GM12878 (cell line): ENCODE measurements at regions not wholly inside any gene's neighbourhood (a gene's known extent, or its start where the extent isn't known, plus 50 kb on each side); places are given as distances from the start of the nearest gene placed in this dataset.

Experiments used
- CHD4 ChIP-seq: fragments of 200-600 bp; sonication (generic); IDR thresholded peaks from 2 replicates; pipeline ENCODE4 v1.6.1; 2016; ENCODE audit warnings: mild to moderate bottlenecking
- CREB1 ChIP-seq: IDR thresholded peaks from 2 replicates; pipeline ENCODE4 v1.6.1; 2012; ENCODE audit warnings: low read depth, mild to moderate bottlenecking, inconsistent platforms
- HDGF ChIP-seq: fragments of 450-650 bp; IDR thresholded peaks from 2 replicates; pipeline ENCODE4 v1.6.1; 2016; ENCODE audit warnings: antibody characterized with exemption
- MTA2 ChIP-seq: fragments of 450-650 bp; IDR thresholded peaks from 2 replicates; pipeline ENCODE4 v1.6.1; 2016; ENCODE audit warnings: low read depth, mild to moderate bottlenecking, moderate library complexity
- MTA3 ChIP-seq: IDR thresholded peaks from 2 replicates; pipeline ENCODE4 v1.6.1; 2012; ENCODE audit warnings: low read length, inconsistent platforms, borderline replicate concordance
- MYC ChIP-seq: IDR thresholded peaks from 2 replicates; pipeline ENCODE4 v1.6.1; 2011; ENCODE audit warnings: mild to moderate bottlenecking, low read length, moderate library complexity, inconsistent platforms; ENCODE audit not compliant: insufficient read depth, insufficient replicate concordance, insufficient read length, severe bottlenecking
- NR2C1 ChIP-seq: fragments of 450-650 bp; IDR thresholded peaks from 2 replicates; pipeline ENCODE4 v1.6.1; 2017; ENCODE audit warnings: antibody characterized with exemption, mild to moderate bottlenecking, moderate library complexity
- SMAD5 ChIP-seq: IDR thresholded peaks from 2 replicates; pipeline ENCODE4 v1.6.1; 2016; ENCODE audit warnings: antibody characterized with exemption, low read depth
- SREBF2 ChIP-seq: IDR thresholded peaks from 2 replicates; pipeline ENCODE4 v1.6.1; 2012; ENCODE audit warnings: mild to moderate bottlenecking, low read length
- TBL1XR1 ChIP-seq: IDR thresholded peaks from 2 replicates; pipeline ENCODE4 v1.6.1; 2012; ENCODE audit warnings: low read depth, low read length, improper control_type of control experiment
- YBX1 ChIP-seq: fragments of 450-650 bp; IDR thresholded peaks from 2 replicates; pipeline ENCODE4 v1.6.1; 2016; ENCODE audit warnings: antibody characterized with exemption
- ZBED1 ChIP-seq: IDR thresholded peaks from 2 replicates; pipeline ENCODE4 v1.6.1; 2016; ENCODE audit warnings: borderline replicate concordance
- ZNF274 ChIP-seq: IDR thresholded peaks from one replicate; pipeline ENCODE4 v1.8.0; 2011; ENCODE audit not compliant: insufficient read length, insufficient read depth
- ZZZ3 ChIP-seq: IDR thresholded peaks from 2 replicates; pipeline ENCODE4 v1.6.1; 2011; ENCODE audit warnings: low read depth; ENCODE audit not compliant: control insufficient read depth, insufficient read length
- TF ChIP-seq, protein P1 (sequence below): fragments of 450-650 bp; IDR thresholded peaks from 2 replicates; pipeline ENCODE4 v1.6.1; 2017; ENCODE audit warnings: mild to moderate bottlenecking
- TF ChIP-seq, protein P2 (sequence below): fragments of 450-650 bp; IDR thresholded peaks from 2 replicates; pipeline ENCODE4 v1.6.1; 2016; ENCODE audit warnings: mild to moderate bottlenecking
- TF ChIP-seq, protein P3 (sequence below): IDR thresholded peaks from 2 replicates; pipeline ENCODE4 v1.6.1; 2011; ENCODE audit warnings: low read depth, mild to moderate bottlenecking, low read length, moderate library complexity, borderline replicate concordance; ENCODE audit errors: extremely low read depth
- TF ChIP-seq, protein P4 (sequence below): IDR thresholded peaks from 2 replicates; pipeline ENCODE4 v1.6.1; 2012; ENCODE audit warnings: low read depth, low read length, improper control_type of control experiment
- TF ChIP-seq, protein P5 (sequence below): fragments of 450-650 bp; IDR thresholded peaks from 2 replicates; pipeline ENCODE4 v1.6.1; 2017; ENCODE audit warnings: antibody characterized with exemption, mild to moderate bottlenecking, moderate library complexity
- TF ChIP-seq, protein P6 (sequence below): fragments of 450-650 bp; IDR thresholded peaks from 2 replicates; pipeline ENCODE4 v1.6.1; 2017; ENCODE audit warnings: borderline replicate concordance

DNA sequence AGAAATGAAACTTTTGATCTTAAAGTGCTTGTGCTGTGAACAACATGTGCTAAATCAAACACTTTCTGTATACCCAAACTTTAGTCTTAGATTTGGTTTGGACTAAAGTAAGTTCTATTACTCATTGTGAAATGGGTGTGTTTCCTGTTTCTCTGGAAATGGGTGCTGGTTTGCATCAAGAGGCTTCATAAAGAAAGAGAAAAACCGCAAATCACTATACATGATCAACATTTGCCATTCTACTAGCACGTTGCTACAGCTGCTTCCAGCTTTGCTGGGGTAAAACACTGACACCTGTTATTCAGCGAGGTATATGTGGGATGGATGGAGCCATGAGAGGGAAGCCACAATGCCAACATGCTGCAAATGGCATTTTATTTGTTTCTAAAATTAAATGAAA, 547.0 kb upstream of the ACVR2A start (continued):
- TF ChIP-seq, protein P1, sequence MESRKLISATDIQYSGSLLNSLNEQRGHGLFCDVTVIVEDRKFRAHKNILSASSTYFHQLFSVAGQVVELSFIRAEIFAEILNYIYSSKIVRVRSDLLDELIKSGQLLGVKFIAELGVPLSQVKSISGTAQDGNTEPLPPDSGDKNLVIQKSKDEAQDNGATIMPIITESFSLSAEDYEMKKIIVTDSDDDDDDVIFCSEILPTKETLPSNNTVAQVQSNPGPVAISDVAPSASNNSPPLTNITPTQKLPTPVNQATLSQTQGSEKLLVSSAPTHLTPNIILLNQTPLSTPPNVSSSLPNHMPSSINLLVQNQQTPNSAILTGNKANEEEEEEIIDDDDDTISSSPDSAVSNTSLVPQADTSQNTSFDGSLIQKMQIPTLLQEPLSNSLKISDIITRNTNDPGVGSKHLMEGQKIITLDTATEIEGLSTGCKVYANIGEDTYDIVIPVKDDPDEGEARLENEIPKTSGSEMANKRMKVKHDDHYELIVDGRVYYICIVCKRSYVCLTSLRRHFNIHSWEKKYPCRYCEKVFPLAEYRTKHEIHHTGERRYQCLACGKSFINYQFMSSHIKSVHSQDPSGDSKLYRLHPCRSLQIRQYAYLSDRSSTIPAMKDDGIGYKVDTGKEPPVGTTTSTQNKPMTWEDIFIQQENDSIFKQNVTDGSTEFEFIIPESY = no peak
- TF ChIP-seq CREB1 = peak; percentile 47; the same call in 1 of the 2 replicates
- TF ChIP-seq, protein P2, sequence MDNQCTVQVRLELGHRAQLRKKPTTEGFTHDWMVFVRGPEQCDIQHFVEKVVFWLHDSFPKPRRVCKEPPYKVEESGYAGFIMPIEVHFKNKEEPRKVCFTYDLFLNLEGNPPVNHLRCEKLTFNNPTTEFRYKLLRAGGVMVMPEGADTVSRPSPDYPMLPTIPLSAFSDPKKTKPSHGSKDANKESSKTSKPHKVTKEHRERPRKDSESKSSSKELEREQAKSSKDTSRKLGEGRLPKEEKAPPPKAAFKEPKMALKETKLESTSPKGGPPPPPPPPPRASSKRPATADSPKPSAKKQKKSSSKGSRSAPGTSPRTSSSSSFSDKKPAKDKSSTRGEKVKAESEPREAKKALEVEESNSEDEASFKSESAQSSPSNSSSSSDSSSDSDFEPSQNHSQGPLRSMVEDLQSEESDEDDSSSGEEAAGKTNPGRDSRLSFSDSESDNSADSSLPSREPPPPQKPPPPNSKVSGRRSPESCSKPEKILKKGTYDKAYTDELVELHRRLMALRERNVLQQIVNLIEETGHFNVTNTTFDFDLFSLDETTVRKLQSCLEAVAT = no peak
- no peak for TF ChIP-seq HDGF
- TF ChIP-seq NR2C1 = no peak
- no peak for TF ChIP-seq MYC
- TF ChIP-seq, protein P3, sequence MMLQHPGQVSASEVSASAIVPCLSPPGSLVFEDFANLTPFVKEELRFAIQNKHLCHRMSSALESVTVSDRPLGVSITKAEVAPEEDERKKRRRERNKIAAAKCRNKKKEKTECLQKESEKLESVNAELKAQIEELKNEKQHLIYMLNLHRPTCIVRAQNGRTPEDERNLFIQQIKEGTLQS = no peak
- TF ChIP-seq MTA2 = no peak
- peak; percentile 80; the same call in 1 of the 2 replicates for TF ChIP-seq ZBED1
- TF ChIP-seq, protein P4, sequence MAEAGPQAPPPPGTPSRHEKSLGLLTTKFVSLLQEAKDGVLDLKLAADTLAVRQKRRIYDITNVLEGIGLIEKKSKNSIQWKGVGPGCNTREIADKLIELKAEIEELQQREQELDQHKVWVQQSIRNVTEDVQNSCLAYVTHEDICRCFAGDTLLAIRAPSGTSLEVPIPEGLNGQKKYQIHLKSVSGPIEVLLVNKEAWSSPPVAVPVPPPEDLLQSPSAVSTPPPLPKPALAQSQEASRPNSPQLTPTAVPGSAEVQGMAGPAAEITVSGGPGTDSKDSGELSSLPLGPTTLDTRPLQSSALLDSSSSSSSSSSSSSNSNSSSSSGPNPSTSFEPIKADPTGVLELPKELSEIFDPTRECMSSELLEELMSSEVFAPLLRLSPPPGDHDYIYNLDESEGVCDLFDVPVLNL = no peak
- TF ChIP-seq SMAD5 = no peak
- TF ChIP-seq CHD4 = no peak
- TF ChIP-seq TBL1XR1 = no peak
- TF ChIP-seq, protein P5, sequence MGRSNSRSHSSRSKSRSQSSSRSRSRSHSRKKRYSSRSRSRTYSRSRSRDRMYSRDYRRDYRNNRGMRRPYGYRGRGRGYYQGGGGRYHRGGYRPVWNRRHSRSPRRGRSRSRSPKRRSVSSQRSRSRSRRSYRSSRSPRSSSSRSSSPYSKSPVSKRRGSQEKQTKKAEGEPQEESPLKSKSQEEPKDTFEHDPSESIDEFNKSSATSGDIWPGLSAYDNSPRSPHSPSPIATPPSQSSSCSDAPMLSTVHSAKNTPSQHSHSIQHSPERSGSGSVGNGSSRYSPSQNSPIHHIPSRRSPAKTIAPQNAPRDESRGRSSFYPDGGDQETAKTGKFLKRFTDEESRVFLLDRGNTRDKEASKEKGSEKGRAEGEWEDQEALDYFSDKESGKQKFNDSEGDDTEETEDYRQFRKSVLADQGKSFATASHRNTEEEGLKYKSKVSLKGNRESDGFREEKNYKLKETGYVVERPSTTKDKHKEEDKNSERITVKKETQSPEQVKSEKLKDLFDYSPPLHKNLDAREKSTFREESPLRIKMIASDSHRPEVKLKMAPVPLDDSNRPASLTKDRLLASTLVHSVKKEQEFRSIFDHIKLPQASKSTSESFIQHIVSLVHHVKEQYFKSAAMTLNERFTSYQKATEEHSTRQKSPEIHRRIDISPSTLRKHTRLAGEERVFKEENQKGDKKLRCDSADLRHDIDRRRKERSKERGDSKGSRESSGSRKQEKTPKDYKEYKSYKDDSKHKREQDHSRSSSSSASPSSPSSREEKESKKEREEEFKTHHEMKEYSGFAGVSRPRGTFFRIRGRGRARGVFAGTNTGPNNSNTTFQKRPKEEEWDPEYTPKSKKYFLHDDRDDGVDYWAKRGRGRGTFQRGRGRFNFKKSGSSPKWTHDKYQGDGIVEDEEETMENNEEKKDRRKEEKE = no peak
- no peak for TF ChIP-seq YBX1
- no peak for TF ChIP-seq ZZZ3
- TF ChIP-seq SREBF2 = no peak
- TF ChIP-seq, protein P6, sequence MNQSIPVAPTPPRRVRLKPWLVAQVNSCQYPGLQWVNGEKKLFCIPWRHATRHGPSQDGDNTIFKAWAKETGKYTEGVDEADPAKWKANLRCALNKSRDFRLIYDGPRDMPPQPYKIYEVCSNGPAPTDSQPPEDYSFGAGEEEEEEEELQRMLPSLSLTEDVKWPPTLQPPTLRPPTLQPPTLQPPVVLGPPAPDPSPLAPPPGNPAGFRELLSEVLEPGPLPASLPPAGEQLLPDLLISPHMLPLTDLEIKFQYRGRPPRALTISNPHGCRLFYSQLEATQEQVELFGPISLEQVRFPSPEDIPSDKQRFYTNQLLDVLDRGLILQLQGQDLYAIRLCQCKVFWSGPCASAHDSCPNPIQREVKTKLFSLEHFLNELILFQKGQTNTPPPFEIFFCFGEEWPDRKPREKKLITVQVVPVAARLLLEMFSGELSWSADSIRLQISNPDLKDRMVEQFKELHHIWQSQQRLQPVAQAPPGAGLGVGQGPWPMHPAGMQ = no peak
- no peak for TF ChIP-seq ZNF274
- peak; percentile 89; the same call in 1 of the 2 replicates for TF ChIP-seq MTA3
